ENCODE measurements at regions not wholly inside any gene's neighbourhood (a gene's known extent, or its start where the extent isn't known, plus 50 kb on each side); places are given as distances from the start of the nearest gene placed in this dataset.

GRCh38 chr20:58131551-58132142 lies 96.8 kb downstream of the ANKRD60 start:
- peaks cover 10% of the 10 kb centered on the region for H3K27me3 Mint-ChIP-seq (ENCODE audit: low read depth)
- Histone ChIP-seq H2BK12ac (ENCODE audit: insufficient read length, low read depth, low read length) (no peak overlapping the region), H3K23me2 (ENCODE audit: insufficient read length, low read depth, low read length, poor library complexity, severe bottlenecking) (no peaks in the 10 kb centered on the region), H4K5ac (ENCODE audit: insufficient read length, low read depth, low read length) (no peak overlapping the region), H3K4me1 (ENCODE audit: insufficient read depth, low read length) (no peaks in the 10 kb centered on the region; the same call in 1 of the 2 replicates), H3K79me1 (ENCODE audit: insufficient read depth, low read depth, low read length, poor library complexity, severe bottlenecking) (no peaks in the 10 kb centered on the region), H2BK5ac (ENCODE audit: insufficient read length, low read length) (no peak overlapping the region), H4K20me1 (ENCODE audit: control insufficient read depth, insufficient read depth, insufficient read length) (no peaks in the 10 kb centered on the region), H3K23ac (ENCODE audit: insufficient read length, low read depth, low read length) (no peak overlapping the region), H2BK120ac (ENCODE audit: low read depth, low read length, poor library complexity, severe bottlenecking) (no peak overlapping the region), H2BK15ac (ENCODE audit: low read depth, low read length) (no peak overlapping the region), H4K91ac (ENCODE audit: insufficient read length, low read depth, low read length) (no peak overlapping the region), H3K9me3 (ENCODE audit: control insufficient read depth, low read depth, low read length) (no peaks in the 10 kb centered on the region), H3K14ac (ENCODE audit: insufficient read depth, low read length) (no peak overlapping the region), H3K4ac (ENCODE audit: low read depth, low read length) (no peak overlapping the region), H2AFZ (ENCODE audit: low read length) (no peak overlapping the region), H2BK20ac (ENCODE audit: low read depth, low read length, poor library complexity, severe bottlenecking) (no peak overlapping the region), H3K27me3 (ENCODE audit: insufficient read depth, low read length) (no peaks in the 10 kb centered on the region), H3K9ac (ENCODE audit: extremely low read depth, insufficient read length, low read length) (no peak overlapping the region), H3K4me2 (ENCODE audit: insufficient read depth, insufficient read length, low read length) (peak overlapping the region; percentile 38), H3K18ac (ENCODE audit: insufficient read length, low read depth, low read length) (no peak overlapping the region), H4K8ac (replicated peaks; ENCODE audit: insufficient read length, low read depth, low read length) (no peak overlapping the region), H3K79me2 (ENCODE audit: insufficient read depth, low read length) (no peaks in the 10 kb centered on the region), H3K56ac (ENCODE audit: insufficient read length, low read depth, low read length) (no peak overlapping the region), H2AK5ac (ENCODE audit: insufficient read length, low read length) (no peak overlapping the region), H3T11ph (ENCODE audit: low read length) (no peak overlapping the region), H3K27ac (ENCODE audit: insufficient read length, low read depth, low read length) (no peak overlapping the region)
- H3K9me3 Mint-ChIP-seq: peaks cover under 1 to 4% of the 10 kb centered on the region in 2 experiments; a peak in 4 of 5 replicates
- H3K4me1 Mint-ChIP-seq: peaks cover 39 to 49% of the 10 kb centered on the region in 2 experiments
- no peaks in the 10 kb centered on the region; a peak in 1 of 7 replicates for H3K36me3 Mint-ChIP-seq (ENCODE audit: insufficient read depth in 1 of 3, low read depth in 3 of 3)
- WGBS (ENCODE audit: extremely low coverage, insufficient read length, low lambda C conversion rate): no CpG with 5 or more reads among the region's 8 CpGs
- peak overlapping the region in 1 of 2 experiments; percentile 19; a peak in 3 of 5 replicates for H3K4me3 Mint-ChIP-seq
- TF ChIP-seq CTCF (conservative IDR thresholded peaks at IDR 0.05): no peak
- no peak overlapping the region for H3K27ac Mint-ChIP-seq
- DNase-seq: peak; percentile 12
